ENCODE measurements at regions not wholly inside any gene's neighbourhood (a gene's known extent, or its start where the extent isn't known, plus 50 kb on each side); places are given as distances from the start of the nearest gene placed in this dataset.

DNA sequence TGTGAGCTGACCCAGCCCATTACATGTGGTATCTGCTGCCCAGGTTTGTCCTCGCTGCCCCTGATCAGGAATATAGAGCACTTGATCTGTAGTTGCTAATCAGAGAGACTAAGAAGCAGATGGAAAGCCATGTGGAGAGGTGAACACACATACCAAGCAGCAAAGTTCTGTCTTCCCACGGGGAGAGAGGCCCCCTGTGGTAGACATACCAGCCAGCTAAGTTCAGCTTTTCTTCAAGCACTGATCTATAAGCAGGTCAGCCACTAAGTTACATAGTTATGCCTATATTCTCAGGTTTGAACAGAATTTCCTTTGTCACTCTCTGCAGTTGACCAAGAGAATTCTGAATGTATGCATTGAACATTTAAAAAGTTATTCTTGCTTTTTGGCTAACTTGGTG lies 76.4 kb downstream of the DDX3Y start:
- DNase-seq (ENCODE audit: low read depth in 3 of 3): no peak

DNA sequence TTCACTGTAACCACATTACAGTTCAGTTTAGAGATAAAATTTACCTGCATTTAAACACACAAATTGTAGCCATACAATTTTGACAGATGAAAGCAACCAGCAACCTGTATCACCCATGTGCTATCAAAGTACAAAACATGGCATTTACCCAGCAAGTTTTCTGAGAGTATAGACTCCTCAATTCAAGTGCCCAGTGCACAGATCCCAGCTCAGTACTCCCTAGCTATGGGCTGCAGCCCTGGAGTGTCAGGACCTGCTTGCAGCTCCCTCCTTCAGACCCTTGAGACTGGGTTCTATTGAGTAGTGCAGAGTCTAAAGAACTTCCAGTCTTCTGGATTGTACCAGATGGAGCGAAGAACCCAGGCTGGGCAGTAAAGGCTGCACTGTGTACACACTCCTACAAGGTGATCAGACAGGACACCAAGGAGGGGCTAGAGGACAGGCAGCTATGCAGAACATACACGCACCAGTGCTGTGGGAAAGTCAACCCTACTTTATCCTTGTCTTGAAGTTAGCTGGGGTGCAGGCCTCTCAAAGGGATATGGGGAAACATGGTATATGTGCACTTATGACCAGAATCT lies 77.7 kb downstream of the DDX3Y start:
- DNase-seq (ENCODE audit: low read depth in 3 of 3): no peak

DNA sequence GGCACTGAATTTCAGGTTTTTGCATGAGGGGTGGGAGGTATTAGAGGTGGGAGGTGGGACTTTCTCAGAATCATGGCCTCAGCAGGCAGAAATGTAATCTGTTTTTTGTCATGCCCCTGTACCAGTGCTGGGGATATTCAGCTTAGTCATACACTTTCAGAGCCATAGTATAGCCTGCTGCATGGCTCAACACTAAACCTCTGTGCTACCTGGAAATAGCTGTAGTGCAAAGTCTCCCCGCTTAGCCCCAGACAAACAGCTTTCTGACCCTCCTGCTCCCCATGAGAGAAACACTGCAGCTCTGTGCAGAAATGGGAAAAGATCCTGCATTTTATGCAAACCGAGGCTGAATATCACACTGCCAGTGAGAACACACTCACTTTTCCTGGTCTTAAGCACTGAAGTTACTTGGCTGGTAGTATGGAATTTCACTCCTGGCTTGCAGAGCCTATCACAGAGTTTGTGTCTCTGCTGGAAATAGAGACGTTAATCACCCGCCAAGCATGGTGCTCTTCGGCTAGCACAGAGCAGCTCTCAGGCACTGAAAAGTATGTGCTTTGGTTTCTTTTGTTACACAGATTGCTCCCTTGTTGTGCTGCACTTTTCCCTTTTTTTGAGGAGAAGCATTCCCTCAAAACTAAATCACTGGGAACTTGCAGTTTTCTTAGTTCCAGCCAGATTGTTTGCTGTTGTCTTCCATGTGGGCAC lies 80.1 kb downstream of the DDX3Y start:
- DNase-seq (ENCODE audit: low read depth in 3 of 3): no peak

DNA sequence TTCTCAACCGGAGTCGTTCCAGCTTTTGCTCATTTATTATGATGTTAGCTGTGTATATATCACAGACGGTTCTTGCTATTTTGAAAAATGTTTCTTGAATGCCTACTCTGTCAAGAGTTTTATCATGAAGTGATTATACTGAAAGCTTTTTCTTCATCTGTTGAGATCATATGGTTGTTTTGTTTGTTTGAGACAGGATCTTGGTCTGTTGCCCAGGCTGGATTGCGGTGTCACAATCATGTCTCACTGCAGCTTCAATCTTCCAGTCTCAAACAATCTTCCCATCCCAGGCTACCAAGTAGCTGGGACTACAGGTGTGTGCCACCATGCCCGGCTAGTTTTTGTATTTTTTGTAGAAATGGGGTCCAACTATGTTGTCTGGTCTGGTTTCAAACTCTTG lies 112.8 kb downstream of the DDX3Y start:
- no peak for DNase-seq (ENCODE audit: low read depth in 3 of 3)

DNA sequence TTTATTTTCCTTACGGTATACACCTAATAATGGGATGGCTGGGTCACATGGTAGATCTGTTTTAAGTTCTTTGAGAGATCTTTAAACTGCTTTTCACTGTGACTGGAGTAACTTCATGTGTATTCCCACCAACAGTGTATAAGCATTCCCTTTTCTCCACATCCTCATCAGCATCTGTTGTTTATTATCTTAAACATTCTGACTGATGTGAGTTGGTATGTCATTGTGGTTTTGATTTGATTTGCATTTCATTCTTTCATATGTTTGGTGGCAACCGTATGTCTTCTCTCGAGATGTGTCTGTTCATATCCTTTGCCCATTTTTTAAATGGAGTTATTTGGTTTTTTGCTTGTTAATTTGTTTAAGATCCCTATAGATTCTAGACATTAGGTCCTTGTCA lies 114.8 kb downstream of the DDX3Y start:
- no peak for DNase-seq (ENCODE audit: low read depth in 3 of 3)

DNA sequence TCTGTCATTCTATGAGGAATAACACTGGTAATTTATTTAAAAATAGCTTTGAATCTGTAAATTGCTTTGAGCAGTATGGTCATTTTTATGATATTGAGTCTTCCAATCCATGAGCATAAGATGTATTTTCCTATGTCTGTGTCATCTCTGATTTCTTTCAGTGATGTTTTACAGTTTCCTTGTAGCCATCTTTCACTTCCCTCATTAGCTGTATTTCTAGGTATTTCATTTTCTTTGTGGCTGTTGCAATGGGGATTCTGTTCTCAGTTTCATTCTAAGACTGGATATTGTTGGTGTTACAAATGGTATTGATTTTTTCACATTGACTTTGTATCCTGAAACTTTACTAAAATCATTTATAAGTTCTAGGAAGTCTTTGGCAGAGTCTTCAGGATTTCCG lies 116.2 kb downstream of the DDX3Y start:
- no peak for DNase-seq (ENCODE audit: low read depth in 3 of 3)

DNA sequence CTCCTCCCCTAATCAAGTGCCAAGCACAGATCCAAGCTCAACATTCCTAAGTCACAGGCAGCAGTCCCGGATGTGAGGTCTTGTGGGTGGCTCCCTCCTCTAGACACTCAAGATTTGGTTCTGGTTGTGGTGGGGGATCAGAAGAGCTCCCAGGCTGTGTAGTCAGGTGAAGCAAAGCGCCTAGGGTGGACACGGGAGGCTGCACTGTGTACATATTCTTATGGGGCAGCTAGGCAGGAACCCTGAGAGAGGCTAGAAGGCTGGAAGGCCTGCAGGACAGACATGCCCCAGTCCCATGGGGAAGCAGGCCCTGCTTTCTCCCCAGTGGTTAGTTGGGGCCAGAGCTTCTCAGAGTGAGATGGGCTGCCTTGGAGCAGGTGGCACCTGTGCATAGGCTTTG lies 118.9 kb downstream of the DDX3Y start:
- no peak for DNase-seq (ENCODE audit: low read depth in 3 of 3)

DNA sequence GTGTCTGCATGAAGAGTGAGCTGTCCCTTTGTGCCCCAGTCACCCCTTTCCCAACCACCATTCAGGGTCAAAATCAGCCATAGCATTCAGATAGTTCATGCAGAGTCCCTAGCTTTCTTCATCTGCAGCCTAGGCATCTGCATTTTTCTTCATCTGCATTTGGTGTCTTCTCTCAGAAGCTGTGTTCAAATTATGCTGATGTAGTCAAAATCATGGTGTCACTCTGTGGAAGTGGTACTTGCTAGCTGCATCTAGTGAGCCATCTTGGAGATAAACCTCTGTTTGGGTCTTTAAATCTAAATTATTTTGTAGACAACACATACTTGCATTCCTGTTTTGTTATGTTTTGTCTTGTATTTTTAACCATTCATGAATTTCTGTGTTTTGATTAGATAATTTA lies 119.8 kb downstream of the DDX3Y start:
- DNase-seq (ENCODE audit: low read depth in 3 of 3): no peak

DNA sequence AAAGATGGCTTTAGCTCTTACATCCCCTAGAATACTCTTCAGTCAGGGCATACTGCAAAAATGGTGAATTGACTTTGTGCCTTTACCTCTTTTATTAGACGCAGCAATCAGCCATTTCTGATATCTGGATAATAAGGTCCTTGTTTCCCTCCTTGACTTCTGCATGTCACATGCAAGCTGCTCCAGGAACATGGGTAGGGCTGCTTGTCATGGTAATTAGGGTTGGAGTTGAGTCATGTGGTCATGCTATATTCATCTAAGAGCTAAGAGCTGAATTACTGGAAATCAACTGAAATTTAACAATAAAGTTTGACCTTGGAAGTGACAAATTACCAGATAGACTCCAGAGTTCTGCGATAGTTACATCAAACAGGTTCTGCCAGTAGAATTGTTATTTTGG lies 122.2 kb downstream of the DDX3Y start:
- no peak for DNase-seq (ENCODE audit: low read depth in 3 of 3)

DNA sequence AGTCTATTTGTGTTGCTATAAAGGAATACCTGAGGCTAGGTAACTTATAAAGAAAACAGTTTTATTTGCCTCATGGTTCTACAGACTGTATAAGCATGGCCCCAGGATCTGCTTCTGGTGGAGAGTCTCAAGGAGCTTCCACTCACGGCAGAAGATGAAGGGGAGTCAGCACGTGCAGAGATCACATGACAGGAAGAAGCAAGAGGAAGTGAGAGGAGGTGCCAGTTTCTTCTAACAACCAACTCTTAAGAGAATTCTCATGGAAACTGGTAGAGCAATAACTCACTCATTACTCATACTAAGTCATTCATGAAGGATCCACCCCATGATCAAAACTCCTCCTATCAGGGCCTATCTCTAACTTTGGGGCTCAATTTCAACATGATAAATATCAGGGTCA lies 135.6 kb downstream of the DDX3Y start:
- DNase-seq (ENCODE audit: low read depth in 3 of 3): no peak

DNA sequence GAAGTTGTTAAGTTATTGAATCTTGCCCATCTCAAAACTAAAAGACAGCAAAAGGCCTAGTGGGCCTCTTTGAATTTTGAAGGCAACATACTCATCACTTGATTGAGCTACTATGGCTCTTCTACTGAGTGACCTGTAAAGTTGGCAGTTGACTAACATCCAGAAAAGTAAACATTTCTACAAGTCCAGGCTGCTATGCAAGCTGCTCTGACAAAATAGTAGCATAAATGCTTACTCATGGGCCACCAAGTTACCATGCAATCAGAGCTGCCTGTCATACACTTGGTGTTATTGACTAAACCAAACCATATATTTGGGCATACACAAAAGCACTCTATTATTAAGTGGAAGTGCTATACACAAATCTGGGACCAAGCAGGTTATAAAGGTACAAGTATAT lies 148.8 kb downstream of the DDX3Y start:
- no peak for DNase-seq (ENCODE audit: low read depth in 3 of 3)

DNA sequence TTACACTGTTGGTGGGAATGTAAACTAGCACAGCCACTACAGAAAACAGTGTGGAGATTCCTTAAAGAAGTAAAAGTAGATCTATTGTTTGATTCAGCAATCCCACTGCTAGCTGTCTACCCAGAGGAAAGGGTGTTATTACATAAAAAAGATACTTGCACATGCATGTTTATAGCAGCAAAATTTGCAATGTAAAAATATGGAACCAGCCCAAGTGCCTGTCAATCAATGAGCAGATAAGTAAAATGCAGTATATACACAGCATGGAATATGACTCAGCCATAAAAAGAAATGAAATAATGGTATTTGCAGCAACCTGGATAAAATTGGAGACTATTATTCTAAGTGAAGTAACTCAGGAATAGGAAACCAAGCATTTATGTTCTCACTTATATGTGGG lies 161.7 kb downstream of the DDX3Y start:
- no peak for DNase-seq (ENCODE audit: low read depth in 3 of 3)

DNA sequence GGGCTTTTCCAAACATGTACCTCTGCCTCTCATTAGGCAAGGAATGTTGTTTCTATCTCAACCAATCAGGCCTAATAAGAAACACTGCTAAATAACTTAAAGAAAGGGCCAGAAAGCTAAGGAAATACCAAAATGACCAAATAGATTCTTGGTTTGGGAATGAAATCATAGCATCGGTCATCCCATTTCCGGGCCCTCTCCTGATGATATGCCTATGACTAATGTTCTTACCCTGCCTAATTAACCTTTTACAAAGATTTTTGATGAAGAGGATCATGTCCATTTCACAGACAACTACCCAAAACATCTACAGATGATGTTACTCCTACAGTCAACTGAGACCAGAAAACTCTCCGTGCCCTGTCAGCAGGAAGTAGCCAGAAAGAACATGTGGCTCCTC lies 164.0 kb downstream of the DDX3Y start:
- DNase-seq (ENCODE audit: low read depth in 3 of 3): no peak

DNA sequence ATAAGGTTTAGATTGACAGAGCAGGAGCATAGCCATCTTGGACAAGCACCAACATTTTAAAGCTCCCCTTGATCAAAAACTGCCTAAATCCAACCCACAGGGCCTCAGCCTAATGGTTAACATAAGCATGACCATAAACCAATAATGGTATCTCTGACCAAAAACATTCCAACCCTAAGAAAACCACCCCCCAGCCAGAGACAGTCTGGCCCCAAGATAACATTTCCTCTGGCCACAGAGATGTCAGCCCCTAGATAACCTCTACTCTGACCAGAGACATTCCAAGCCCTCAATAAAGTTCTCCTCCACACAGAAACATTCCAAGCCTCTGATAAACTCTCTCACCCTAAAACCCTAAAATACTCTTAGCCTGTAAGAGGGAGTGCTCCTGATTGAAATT lies 164.4 kb downstream of the DDX3Y start:
- no peak for DNase-seq (ENCODE audit: low read depth in 3 of 3)

DNA sequence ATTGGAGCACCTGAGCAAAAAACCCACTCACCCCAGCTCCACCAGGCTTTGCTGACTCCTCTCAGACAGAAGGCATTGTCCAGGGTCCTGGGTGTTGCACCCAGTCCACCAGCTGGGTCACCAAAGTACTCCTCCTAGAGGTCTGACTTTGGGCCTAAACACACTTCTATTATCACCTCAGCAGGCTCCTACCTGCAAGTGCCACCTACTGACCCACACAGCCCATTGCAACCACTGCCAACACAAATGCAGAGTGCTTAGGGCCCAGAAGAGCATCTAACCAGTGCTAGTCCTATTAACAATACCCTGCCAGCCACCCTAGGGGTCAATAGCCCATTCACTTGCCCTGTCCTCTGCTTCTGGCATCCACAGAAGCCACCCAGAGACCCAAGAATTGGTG lies 178.1 kb downstream of the DDX3Y start:
- DNase-seq (ENCODE audit: low read depth in 3 of 3): no peak

DNA sequence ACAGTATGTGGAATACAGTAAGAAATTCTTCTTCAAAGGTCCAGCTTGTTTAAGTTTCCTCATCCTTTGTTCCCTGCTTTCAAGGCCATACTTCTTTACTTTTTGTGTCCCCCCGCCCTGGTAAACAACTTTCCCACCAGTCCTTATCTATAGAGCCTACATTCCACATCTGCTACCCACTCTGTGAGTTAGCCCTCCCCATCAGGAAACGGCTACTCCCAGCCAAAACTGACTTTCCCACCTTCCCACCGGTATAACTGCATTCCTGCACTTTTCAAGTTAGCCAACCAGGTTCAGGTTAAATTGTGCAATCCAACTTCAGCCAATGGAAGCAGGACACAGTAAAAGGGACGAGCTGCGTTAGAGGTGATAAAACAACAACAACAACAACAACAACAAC lies 186.9 kb downstream of the DDX3Y start:
- DNase-seq (ENCODE audit: low read depth in 3 of 3): no peak

DNA sequence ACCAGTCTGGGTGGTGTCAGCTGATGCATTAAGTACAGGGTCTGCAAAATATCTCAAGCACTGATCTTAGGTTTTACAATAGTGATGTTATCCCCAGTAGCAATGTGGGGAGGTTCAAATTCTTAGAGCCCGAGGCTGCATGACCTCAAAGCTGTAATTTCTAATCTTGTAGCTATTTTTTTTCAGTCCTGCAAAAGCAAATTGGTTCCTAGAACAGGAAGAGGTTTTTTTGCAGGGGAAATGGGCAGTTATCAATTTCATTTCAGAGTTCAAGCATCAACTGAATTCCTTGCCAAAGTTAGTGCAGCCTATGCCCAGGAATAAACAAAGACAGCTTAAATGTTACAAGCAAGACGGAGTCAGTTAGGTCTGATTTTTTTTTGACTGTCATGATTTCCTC lies 188.3 kb downstream of the DDX3Y start:
- DNase-seq (ENCODE audit: low read depth in 3 of 3): no peak

DNA sequence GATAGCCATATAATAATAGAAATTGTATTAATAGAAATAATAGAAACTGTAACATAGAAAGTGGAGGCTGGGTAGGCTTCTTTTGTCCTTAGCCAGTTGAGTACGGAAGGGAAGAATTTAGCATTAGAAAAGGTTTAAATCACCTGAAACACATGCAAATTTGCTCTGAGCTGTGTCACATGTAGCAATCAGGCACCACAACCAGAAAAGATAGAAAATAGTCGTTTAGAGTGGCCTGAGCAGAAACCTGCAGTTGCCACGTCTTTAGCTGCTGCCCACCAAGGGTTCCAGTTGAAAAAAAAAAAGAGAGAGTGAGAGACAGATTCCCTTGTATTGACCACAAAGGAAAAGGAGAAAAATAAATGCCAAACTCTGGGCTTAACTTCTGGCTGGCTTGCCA lies 188.8 kb downstream of the DDX3Y start:
- DNase-seq (ENCODE audit: low read depth in 3 of 3): no peak

DNA sequence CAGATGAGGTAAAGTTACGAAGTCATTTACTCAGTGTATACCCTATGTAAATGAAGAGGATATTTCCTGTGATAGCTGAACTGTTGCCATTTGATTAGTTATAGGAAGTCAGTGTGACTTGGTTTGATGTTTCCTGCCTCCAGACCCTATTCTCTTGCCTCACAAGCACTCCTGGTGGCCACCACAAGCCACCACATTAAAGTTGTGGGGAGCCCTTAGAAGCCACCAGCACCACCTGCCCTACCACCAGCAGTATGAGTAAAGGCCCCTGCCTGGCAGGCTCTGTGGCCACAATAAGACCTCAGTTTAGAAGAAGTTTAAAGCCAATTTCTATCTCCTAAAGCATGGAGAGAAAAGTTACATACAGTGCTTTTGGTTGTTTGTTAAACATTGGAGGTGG lies 189.7 kb downstream of the DDX3Y start:
- peak in 1 of 3 experiments; percentile 2 for DNase-seq (ENCODE audit: low read depth in 3 of 3)

DNA sequence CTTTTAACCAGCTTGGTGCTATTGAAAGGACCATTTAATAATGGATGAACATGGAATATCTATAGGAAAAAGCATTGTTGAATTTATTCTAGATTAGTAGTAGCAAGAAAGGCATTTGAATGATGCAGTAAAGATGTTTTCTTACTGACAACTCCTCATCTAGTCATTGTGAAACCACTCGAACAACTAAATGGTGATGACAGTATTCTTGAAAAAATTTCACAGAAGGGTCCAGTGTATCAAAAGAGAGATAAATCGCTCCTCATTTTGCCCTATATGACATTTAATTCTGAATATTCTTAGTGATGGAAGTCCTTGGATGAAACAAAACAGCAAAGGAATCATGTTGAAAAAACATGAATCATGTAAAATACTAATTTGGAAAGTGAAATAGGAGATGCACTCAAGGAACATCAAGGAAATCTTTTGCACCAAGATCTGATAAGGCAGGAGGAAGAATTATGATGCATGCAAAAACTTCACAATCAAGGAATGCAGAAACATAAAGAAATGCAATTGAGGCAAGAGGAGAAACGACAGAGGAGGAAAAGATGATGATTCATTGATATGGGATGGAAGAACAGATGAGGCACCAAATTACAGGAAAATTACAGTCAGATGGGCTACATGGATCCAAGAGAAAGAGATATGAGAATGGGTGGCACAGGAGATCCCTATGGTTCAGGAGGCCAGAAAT lies 190.4 kb downstream of the DDX3Y start:
- no peak for DNase-seq (ENCODE audit: low read depth in 3 of 3)

DNA sequence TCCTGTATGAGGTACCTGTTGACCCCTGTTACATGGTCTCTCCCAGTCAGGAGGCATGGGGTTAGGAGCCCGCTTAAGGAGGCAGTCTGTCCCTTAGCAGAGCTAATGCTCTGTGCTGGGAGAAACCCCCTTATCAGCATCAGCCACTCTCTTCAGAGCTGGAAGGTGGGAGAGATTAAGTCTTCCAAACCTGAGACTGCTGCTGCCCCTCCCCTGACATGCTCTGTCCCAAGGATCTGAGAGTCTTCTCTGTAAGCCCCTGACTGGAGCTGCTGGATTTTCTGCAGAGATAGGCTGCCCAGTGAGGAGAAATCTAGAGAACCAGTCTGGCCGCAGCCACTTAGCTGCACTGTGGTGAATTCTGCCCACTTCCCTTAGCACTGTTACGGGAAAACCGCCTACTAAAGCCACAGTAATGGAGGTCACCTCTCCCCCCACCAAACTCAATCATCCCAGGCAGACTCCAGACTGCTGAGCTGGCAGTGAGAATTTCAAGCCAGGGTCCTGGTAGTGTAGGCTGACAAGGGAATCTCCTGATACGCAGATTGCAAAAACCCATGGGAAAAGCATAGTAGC lies 222.3 kb downstream of the DDX3Y start:
- no peak for DNase-seq (ENCODE audit: low read depth in 3 of 3)

DNA sequence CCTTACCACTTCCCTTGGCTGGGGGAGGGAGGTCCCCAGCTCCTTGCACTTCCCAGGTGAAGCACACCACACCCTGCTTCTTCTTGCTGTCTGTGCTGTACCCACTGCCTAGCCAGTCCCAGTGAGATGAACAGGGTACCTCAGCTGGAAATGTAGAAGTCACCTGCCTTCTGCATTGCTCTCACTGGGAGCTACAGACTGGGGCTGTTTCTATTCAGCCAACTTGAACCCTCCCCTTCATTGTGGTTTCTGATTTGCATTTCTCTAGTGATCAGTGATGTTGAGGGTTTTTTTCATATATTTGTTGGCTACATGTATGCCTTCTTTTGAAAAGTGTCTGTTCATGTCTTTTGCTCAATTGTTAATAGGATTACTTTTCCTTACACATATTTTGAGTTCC lies 222.8 kb downstream of the DDX3Y start:
- no peak for DNase-seq (ENCODE audit: low read depth in 3 of 3)

DNA sequence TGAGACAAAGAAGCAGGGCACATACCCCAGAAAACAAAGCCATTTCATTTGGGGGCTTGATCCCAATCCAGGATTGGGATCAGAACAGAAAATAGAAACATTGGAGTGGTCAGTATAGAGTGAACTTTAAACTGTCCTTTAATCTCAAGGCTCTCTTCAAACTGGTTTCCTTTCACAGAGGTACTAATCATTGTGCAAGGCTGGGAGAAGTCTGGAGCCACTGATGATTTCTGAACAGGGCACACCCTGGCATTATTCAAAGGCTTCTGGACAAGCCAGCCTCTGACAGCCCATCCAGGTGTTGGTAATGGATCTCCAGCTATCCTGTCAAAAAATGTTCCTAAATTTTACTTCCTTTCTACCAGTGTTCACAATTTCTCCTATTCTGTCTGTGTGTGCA lies 244.5 kb downstream of the DDX3Y start:
- no peak for DNase-seq (ENCODE audit: low read depth in 3 of 3)

Data from stimulated activated CD4-positive, alpha-beta T cell treated with anti-CD3 and anti-CD28 coated beads, TNF-alpha, amount 100 ng/mL, for 24 hours (primary cell).